ENCODE measurements at regions not wholly inside any gene's neighbourhood (a gene's known extent, or its start where the extent isn't known, plus 50 kb on each side); places are given as distances from the start of the nearest gene placed in this dataset.

- WGBS (ENCODE audit: insufficient coverage, low lambda C conversion rate), result 70% methylated on average over 2 of the region's 2 CpGs
These were observed 79.1 kb downstream of the TRIB2 start for GRCh38 chr2:12795851-12796250.

DNA sequence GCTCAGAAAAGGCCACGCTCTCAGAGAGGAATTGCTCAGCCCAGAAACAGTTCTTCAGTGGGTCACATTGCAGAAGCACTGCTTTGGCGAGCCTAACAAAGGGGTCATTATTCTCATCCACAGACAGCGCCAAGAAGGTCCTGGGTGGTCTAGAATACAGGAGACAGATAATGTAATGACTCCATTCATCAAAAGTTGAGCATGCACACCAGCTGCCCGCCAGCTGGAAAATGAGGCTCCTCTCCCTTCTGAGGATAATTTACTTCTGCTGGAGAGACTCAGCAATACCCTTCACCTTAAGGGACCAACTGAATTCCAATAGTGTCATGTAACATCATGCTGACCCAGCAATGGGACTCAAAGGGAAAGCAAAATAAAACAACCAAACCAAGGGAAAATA, 79.9 kb downstream of the TRIB2 start:
- Histone ChIP-seq H3K36me3 (ENCODE audit: control insufficient read depth, insufficient read depth, low read length) (no peaks in the 10 kb centered on the region), H3K4me3 (ENCODE audit: low read length) (no peak overlapping the region), H3K27ac (ENCODE audit: low read length) (no peak overlapping the region), H3K9me3 (ENCODE audit: control insufficient read depth, low read depth, low read length) (no peaks in the 10 kb centered on the region), H3K27me3 (ENCODE audit: control insufficient read depth, insufficient read depth, low read length) (no peaks in the 10 kb centered on the region), H3K4me1 (ENCODE audit: control insufficient read depth, insufficient read depth, low read length) (no peaks in the 10 kb centered on the region)
- no CpG with 5 or more reads among the region's 4 CpGs for WGBS (ENCODE audit: insufficient coverage, low lambda C conversion rate)
- DNase-seq, result peak; percentile 27 to 28

More at GRCh38 chr2:12795851-12796250, 79.1 kb downstream of the TRIB2 start:
- Histone ChIP-seq H3K36me3 (ENCODE audit: control insufficient read depth, insufficient read depth, low read length) (no peaks in the 10 kb centered on the region), H3K27me3 (ENCODE audit: control insufficient read depth, insufficient read depth, low read length) (no peaks in the 10 kb centered on the region), H3K27ac (ENCODE audit: low read length) (no peak overlapping the region), H3K4me1 (ENCODE audit: control insufficient read depth, insufficient read depth, low read length) (no peaks in the 10 kb centered on the region), H3K4me3 (ENCODE audit: low read length) (no peak overlapping the region), H3K9me3 (ENCODE audit: control insufficient read depth, low read depth, low read length) (no peaks in the 10 kb centered on the region)
- DNase-seq, result no peak

- H3K36me3 ChIP-seq (ENCODE audit: control insufficient read depth, insufficient read depth, low read length), result no peaks in the 10 kb centered on the region
- WGBS (ENCODE audit: insufficient coverage, low lambda C conversion rate), result 82% methylated on average over 2 of the region's 3 CpGs
- no peak for DNase-seq
- H3K4me1 ChIP-seq (ENCODE audit: control insufficient read depth, insufficient read depth, low read length), result no peaks in the 10 kb centered on the region
- H3K4me3 ChIP-seq (ENCODE audit: low read length), result no peak overlapping the region
- no peaks in the 10 kb centered on the region for H3K27me3 ChIP-seq (ENCODE audit: control insufficient read depth, insufficient read depth, low read length)
- H3K27ac ChIP-seq (ENCODE audit: low read length), result no peak overlapping the region
- no peaks in the 10 kb centered on the region for H3K9me3 ChIP-seq (ENCODE audit: control insufficient read depth, low read depth, low read length)
These were observed 81.1 kb downstream of the TRIB2 start for GRCh38 chr2:12797815-12798214.

DNA sequence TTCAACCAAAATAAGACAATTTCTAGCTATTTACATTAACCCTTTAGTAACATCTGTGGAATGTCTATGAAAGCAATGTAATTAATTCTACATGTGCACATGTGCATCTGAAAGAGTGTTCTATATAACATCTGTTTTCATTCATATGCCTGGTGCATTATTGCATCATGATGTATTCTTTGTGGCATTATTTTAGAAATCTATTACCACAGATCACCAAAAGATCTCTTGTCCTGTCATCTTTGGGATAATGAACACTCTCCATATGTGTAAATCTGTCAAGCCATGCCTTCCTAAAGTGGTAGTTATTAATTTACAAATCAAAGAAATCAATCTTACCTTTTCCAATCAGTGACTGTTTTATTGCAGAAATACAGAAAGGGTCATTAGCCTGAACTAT, 86.9 kb downstream of the TRIB2 start:
- H3K4me3 ChIP-seq (ENCODE audit: low read length), result no peak overlapping the region
- H3K27ac ChIP-seq (ENCODE audit: low read length), result no peak overlapping the region
- no peaks in the 10 kb centered on the region for H3K9me3 ChIP-seq (ENCODE audit: control insufficient read depth, low read depth, low read length)
- H3K27me3 ChIP-seq (ENCODE audit: control insufficient read depth, insufficient read depth, low read length), result no peaks in the 10 kb centered on the region
- DNase-seq, result no peak
- H3K36me3 ChIP-seq (ENCODE audit: control insufficient read depth, insufficient read depth, low read length), result no peaks in the 10 kb centered on the region
- H3K4me1 ChIP-seq (ENCODE audit: control insufficient read depth, insufficient read depth, low read length), result no peaks in the 10 kb centered on the region

GRCh38 chr2:12804091-12804856, 87.5 kb downstream of the TRIB2 start:
- Histone ChIP-seq H3K27ac (ENCODE audit: low read length) (no peak overlapping the region), H3K4me3 (ENCODE audit: low read length) (no peak overlapping the region), H3K9me3 (ENCODE audit: control insufficient read depth, low read depth, low read length) (no peaks in the 10 kb centered on the region), H3K4me1 (ENCODE audit: control insufficient read depth, insufficient read depth, low read length) (no peaks in the 10 kb centered on the region), H3K36me3 (ENCODE audit: control insufficient read depth, insufficient read depth, low read length) (no peaks in the 10 kb centered on the region), H3K27me3 (ENCODE audit: control insufficient read depth, insufficient read depth, low read length) (no peaks in the 10 kb centered on the region)
- no CpG with 5 or more reads among the region's 2 CpGs for WGBS (ENCODE audit: insufficient coverage, low lambda C conversion rate)
- no peak for DNase-seq

GRCh38 chr2:12805033-12805432, 88.3 kb downstream of the TRIB2 start:
- Histone ChIP-seq H3K9me3 (ENCODE audit: control insufficient read depth, low read depth, low read length) (no peaks in the 10 kb centered on the region), H3K4me1 (ENCODE audit: control insufficient read depth, insufficient read depth, low read length) (no peaks in the 10 kb centered on the region), H3K27ac (ENCODE audit: low read length) (no peak overlapping the region), H3K27me3 (ENCODE audit: control insufficient read depth, insufficient read depth, low read length) (no peaks in the 10 kb centered on the region), H3K4me3 (ENCODE audit: low read length) (no peak overlapping the region), H3K36me3 (ENCODE audit: control insufficient read depth, insufficient read depth, low read length) (no peaks in the 10 kb centered on the region)
- DNase-seq, result no peak

DNA sequence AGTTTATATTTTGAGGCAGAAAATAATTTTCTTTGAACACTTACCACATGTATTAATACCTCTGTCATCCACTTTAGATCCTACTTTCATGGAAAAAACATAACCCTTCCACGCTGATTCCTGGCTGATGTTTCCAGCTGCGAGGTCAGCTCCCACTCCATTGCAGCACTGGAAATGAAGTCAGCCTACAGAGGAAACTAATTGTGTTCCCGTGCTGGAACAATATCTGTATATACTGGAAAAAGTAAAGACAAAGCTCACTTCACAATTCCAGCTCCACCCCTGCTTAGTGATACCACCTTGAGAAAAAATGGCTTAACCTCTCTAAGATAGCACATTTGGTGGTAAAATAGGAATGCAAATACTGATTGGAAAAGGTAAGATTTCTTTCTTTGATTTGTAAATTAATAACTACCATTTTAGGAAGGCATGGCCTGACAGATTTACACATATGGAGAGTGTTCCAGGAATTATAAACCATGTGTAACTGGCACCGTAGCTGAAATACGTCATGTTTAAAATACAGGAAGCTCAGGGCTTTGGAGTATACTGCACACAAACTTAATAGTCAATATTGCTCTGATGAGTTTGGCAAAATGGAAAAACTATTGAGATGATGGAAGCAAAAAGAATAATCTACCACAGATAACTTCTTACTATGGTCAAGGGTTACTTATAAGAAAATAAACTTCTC, 90.0 kb downstream of the TRIB2 start:
- no peak for DNase-seq
- no peaks in the 10 kb centered on the region for H3K9me3 ChIP-seq (ENCODE audit: control insufficient read depth, low read depth, low read length)
- no peaks in the 10 kb centered on the region for H3K27me3 ChIP-seq (ENCODE audit: control insufficient read depth, insufficient read depth, low read length)
- H3K4me1 ChIP-seq (ENCODE audit: control insufficient read depth, insufficient read depth, low read length), result no peaks in the 10 kb centered on the region
- H3K27ac ChIP-seq (ENCODE audit: low read length), result no peak overlapping the region
- no peaks in the 10 kb centered on the region for H3K36me3 ChIP-seq (ENCODE audit: control insufficient read depth, insufficient read depth, low read length)
- H3K4me3 ChIP-seq (ENCODE audit: low read length), result no peak overlapping the region
- 75% methylated on average over 1 of the region's 5 CpGs for WGBS (ENCODE audit: insufficient coverage, low lambda C conversion rate)

GRCh38 chr2:12807907-12808810, 91.4 kb downstream of the TRIB2 start:
- no peak overlapping the region for H3K27ac ChIP-seq (ENCODE audit: low read length)

GRCh38 chr2:12809526-12809925, 92.8 kb downstream of the TRIB2 start:
- DNase-seq, result no peak
- no peak overlapping the region for H3K4me3 ChIP-seq (ENCODE audit: low read length)
- no peak overlapping the region for H3K27ac ChIP-seq (ENCODE audit: low read length)
- H3K36me3 ChIP-seq (ENCODE audit: control insufficient read depth, insufficient read depth, low read length), result no peaks in the 10 kb centered on the region
- H3K27me3 ChIP-seq (ENCODE audit: control insufficient read depth, insufficient read depth, low read length), result no peaks in the 10 kb centered on the region
- no peaks in the 10 kb centered on the region for H3K4me1 ChIP-seq (ENCODE audit: control insufficient read depth, insufficient read depth, low read length)
- no CpG with 5 or more reads among the region's 4 CpGs for WGBS (ENCODE audit: insufficient coverage, low lambda C conversion rate)
- no peaks in the 10 kb centered on the region for H3K9me3 ChIP-seq (ENCODE audit: control insufficient read depth, low read depth, low read length)

More at GRCh38 chr2:12807907-12808810, 91.4 kb downstream of the TRIB2 start:
- Histone ChIP-seq H3K36me3 (ENCODE audit: control insufficient read depth, insufficient read depth, low read length) (no peaks in the 10 kb centered on the region), H3K9me3 (ENCODE audit: control insufficient read depth, low read depth, low read length) (no peaks in the 10 kb centered on the region), H3K4me3 (ENCODE audit: low read length) (no peak overlapping the region), H3K27me3 (ENCODE audit: control insufficient read depth, insufficient read depth, low read length) (no peaks in the 10 kb centered on the region), H3K4me1 (ENCODE audit: control insufficient read depth, insufficient read depth, low read length) (no peaks in the 10 kb centered on the region)
- no CpG with 5 or more reads among the region's 6 CpGs for WGBS (ENCODE audit: insufficient coverage, low lambda C conversion rate)
- no peak for DNase-seq

GRCh38 chr2:12811916-12812315, 95.2 kb downstream of the TRIB2 start:
- Histone ChIP-seq H3K27me3 (ENCODE audit: control insufficient read depth, insufficient read depth, low read length) (no peaks in the 10 kb centered on the region), H3K4me1 (ENCODE audit: control insufficient read depth, insufficient read depth, low read length) (no peaks in the 10 kb centered on the region)
- no peak for DNase-seq

More at GRCh38 chr2:12811916-12812315, 95.2 kb downstream of the TRIB2 start:
- Histone ChIP-seq H3K36me3 (ENCODE audit: control insufficient read depth, insufficient read depth, low read length) (no peaks in the 10 kb centered on the region), H3K4me3 (ENCODE audit: low read length) (no peak overlapping the region), H3K9me3 (ENCODE audit: control insufficient read depth, low read depth, low read length) (no peaks in the 10 kb centered on the region), H3K27ac (ENCODE audit: low read length) (no peak overlapping the region)
